Liver (tissue), 3 donors: ENCODE measurements at regions not wholly inside any gene's neighbourhood (a gene's known extent, or its start where the extent isn't known, plus 50 kb on each side); places are given as distances from the start of the nearest gene placed in this dataset.

Source experiments
- GABPA ChIP-seq, 2 donors: IDR thresholded peaks in 1 of 2; conservative IDR thresholded peaks in 1 of 2; 2 replicates each; pipeline ENCODE4 v1.6.1; 2016; ENCODE audit warnings: antibody characterized with exemption in 2 of 2, mild to moderate bottlenecking in 1 of 2, moderate library complexity in 1 of 2
- HNF4G ChIP-seq: IDR thresholded peaks from 2 replicates; pipeline ENCODE4 v1.6.1; 2016; ENCODE audit warnings: antibody characterized with exemption
- JUND ChIP-seq, 2 donors: IDR thresholded peaks; 2 replicates each; pipeline ENCODE4 v1.6.1; 2016; ENCODE audit warnings: antibody characterized with exemption in 2 of 2
- NR2F2 ChIP-seq: IDR thresholded peaks from 2 replicates; pipeline ENCODE4 v1.6.1; 2016; ENCODE audit warnings: antibody characterized with exemption
- RAD21 ChIP-seq, 2 donors: IDR thresholded peaks; 2 replicates each; pipeline ENCODE4 v1.6.1; 2016; ENCODE audit warnings: antibody characterized with exemption in 2 of 2, mild to moderate bottlenecking in 2 of 2
- TAF1 ChIP-seq: conservative IDR thresholded peaks from 2 replicates; pipeline ENCODE4 v1.6.1; 2016; ENCODE audit warnings: antibody characterized with exemption, mild to moderate bottlenecking
- TF ChIP-seq, protein P1 (sequence below): fragments of 150-350 bp; IDR thresholded peaks from 2 replicates; pipeline ENCODE4 v1.5.1; 2017; ENCODE audit warnings: improper control_type of control experiment, low read depth, low read length; ENCODE audit not compliant: missing input control
- TF ChIP-seq, protein P2 (sequence below): IDR thresholded peaks from 2 replicates; pipeline ENCODE4 v1.6.1; 2016; ENCODE audit warnings: antibody characterized with exemption
- TF ChIP-seq, protein P3 (sequence below): IDR thresholded peaks from 2 replicates; pipeline ENCODE4 v1.6.1; 2016; ENCODE audit warnings: antibody characterized with exemption
- TF ChIP-seq, protein P4 (sequence below): IDR thresholded peaks from 2 replicates; pipeline ENCODE4 v1.6.1; 2016; ENCODE audit warnings: antibody characterized with exemption, mild to moderate bottlenecking
- donor health status: healthy.
- donor health status: healthy.

GRCh38 chr2:121038031-121038430 lies 247.0 kb downstream of the TFCP2L1 start:
- TF ChIP-seq JUND (IDR thresholded peaks at IDR 0.05) (no peak), RAD21 (IDR thresholded peaks at IDR 0.05) (no peak), NR2F2 (no peak), HNF4G (no peak), GABPA (IDR thresholded peaks at IDR 0.05 in 1 of 2, conservative IDR thresholded peaks at IDR 0.05 in 1 of 2) (no peak), TAF1 (no peak)
- TF ChIP-seq, protein P1, sequence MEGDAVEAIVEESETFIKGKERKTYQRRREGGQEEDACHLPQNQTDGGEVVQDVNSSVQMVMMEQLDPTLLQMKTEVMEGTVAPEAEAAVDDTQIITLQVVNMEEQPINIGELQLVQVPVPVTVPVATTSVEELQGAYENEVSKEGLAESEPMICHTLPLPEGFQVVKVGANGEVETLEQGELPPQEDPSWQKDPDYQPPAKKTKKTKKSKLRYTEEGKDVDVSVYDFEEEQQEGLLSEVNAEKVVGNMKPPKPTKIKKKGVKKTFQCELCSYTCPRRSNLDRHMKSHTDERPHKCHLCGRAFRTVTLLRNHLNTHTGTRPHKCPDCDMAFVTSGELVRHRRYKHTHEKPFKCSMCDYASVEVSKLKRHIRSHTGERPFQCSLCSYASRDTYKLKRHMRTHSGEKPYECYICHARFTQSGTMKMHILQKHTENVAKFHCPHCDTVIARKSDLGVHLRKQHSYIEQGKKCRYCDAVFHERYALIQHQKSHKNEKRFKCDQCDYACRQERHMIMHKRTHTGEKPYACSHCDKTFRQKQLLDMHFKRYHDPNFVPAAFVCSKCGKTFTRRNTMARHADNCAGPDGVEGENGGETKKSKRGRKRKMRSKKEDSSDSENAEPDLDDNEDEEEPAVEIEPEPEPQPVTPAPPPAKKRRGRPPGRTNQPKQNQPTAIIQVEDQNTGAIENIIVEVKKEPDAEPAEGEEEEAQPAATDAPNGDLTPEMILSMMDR: no peak
- TF ChIP-seq, protein P2, sequence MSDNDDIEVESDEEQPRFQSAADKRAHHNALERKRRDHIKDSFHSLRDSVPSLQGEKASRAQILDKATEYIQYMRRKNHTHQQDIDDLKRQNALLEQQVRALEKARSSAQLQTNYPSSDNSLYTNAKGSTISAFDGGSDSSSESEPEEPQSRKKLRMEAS: no peak
- TF ChIP-seq, protein P3, sequence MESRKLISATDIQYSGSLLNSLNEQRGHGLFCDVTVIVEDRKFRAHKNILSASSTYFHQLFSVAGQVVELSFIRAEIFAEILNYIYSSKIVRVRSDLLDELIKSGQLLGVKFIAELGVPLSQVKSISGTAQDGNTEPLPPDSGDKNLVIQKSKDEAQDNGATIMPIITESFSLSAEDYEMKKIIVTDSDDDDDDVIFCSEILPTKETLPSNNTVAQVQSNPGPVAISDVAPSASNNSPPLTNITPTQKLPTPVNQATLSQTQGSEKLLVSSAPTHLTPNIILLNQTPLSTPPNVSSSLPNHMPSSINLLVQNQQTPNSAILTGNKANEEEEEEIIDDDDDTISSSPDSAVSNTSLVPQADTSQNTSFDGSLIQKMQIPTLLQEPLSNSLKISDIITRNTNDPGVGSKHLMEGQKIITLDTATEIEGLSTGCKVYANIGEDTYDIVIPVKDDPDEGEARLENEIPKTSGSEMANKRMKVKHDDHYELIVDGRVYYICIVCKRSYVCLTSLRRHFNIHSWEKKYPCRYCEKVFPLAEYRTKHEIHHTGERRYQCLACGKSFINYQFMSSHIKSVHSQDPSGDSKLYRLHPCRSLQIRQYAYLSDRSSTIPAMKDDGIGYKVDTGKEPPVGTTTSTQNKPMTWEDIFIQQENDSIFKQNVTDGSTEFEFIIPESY: no peak
- TF ChIP-seq, protein P4, sequence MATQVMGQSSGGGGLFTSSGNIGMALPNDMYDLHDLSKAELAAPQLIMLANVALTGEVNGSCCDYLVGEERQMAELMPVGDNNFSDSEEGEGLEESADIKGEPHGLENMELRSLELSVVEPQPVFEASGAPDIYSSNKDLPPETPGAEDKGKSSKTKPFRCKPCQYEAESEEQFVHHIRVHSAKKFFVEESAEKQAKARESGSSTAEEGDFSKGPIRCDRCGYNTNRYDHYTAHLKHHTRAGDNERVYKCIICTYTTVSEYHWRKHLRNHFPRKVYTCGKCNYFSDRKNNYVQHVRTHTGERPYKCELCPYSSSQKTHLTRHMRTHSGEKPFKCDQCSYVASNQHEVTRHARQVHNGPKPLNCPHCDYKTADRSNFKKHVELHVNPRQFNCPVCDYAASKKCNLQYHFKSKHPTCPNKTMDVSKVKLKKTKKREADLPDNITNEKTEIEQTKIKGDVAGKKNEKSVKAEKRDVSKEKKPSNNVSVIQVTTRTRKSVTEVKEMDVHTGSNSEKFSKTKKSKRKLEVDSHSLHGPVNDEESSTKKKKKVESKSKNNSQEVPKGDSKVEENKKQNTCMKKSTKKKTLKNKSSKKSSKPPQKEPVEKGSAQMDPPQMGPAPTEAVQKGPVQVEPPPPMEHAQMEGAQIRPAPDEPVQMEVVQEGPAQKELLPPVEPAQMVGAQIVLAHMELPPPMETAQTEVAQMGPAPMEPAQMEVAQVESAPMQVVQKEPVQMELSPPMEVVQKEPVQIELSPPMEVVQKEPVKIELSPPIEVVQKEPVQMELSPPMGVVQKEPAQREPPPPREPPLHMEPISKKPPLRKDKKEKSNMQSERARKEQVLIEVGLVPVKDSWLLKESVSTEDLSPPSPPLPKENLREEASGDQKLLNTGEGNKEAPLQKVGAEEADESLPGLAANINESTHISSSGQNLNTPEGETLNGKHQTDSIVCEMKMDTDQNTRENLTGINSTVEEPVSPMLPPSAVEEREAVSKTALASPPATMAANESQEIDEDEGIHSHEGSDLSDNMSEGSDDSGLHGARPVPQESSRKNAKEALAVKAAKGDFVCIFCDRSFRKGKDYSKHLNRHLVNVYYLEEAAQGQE: no peak
